Mesothelial cell of epicardium (in vitro differentiated cells): ENCODE measurements at regions not wholly inside any gene's neighbourhood (a gene's known extent, or its start where the extent isn't known, plus 50 kb on each side); places are given as distances from the start of the nearest gene placed in this dataset.

Experiments used
- DNase-seq, 2 experiments: peaks; one replicate each; pipeline ENCODE4 v3.0.0; 2021; ENCODE audit warnings: low spot score in 2 of 2; ENCODE audit not compliant: unreplicated experiment in 2 of 2
- H3K27ac Mint-ChIP-seq: 2 replicates; pipeline ENCODE4 v1.8.0; 2021; ENCODE audit warnings: mixed read lengths
- H3K27me3 Mint-ChIP-seq: 2 replicates; pipeline ENCODE4 v1.8.0; 2021; ENCODE audit warnings: low read depth, mixed read lengths
- H3K36me3 Mint-ChIP-seq: 2 replicates; pipeline ENCODE4 v1.8.0; 2021; ENCODE audit warnings: mixed read lengths
- H3K4me1 Mint-ChIP-seq: 2 replicates; pipeline ENCODE4 v1.8.0; 2021; ENCODE audit warnings: mixed read lengths
- H3K4me3 Mint-ChIP-seq: 2 replicates; pipeline ENCODE4 v1.8.0; 2021; ENCODE audit warnings: mild to moderate bottlenecking, moderate library complexity, mixed read lengths
- H3K9me3 Mint-ChIP-seq: 2 replicates; pipeline ENCODE4 v1.8.0; 2021; ENCODE audit warnings: mixed read lengths
- TF ChIP-seq, protein P1 (sequence below): fragments of 200-600 bp; sonication (generic); IDR thresholded peaks from one replicate; pipeline ENCODE4 v1.5.0; 2021; ENCODE audit warnings: antibody characterized with exemption; ENCODE audit not compliant: unreplicated experiment

DNA sequence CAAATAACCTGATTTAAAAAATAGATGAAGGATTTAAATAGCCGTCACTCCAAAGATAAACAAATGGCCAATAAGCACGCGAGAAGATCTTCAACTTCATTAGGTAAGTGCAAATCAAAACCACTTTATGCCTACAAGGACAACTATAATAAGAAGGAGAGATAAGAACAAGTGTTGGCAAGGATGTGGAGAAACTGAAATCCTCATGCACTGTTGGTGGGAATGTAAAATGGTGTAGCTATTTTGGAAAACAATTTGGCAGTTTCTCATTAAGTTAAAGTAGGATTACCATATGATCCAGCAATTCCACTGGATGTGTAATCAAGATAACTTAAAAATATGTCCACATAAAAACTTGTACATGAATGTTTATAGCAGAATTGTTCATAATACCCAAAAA, 64.1 kb downstream of the CXCL12 start:
- Mint-ChIP-seq H3K27ac (no peak overlapping the region), H3K36me3 (no peaks in the 10 kb centered on the region), H3K4me1 (peaks cover 2% of the 10 kb centered on the region), H3K9me3 (no peaks in the 10 kb centered on the region), H3K27me3 (peaks cover 36% of the 10 kb centered on the region), H3K4me3 (no peak overlapping the region)
- TF ChIP-seq, protein P1, sequence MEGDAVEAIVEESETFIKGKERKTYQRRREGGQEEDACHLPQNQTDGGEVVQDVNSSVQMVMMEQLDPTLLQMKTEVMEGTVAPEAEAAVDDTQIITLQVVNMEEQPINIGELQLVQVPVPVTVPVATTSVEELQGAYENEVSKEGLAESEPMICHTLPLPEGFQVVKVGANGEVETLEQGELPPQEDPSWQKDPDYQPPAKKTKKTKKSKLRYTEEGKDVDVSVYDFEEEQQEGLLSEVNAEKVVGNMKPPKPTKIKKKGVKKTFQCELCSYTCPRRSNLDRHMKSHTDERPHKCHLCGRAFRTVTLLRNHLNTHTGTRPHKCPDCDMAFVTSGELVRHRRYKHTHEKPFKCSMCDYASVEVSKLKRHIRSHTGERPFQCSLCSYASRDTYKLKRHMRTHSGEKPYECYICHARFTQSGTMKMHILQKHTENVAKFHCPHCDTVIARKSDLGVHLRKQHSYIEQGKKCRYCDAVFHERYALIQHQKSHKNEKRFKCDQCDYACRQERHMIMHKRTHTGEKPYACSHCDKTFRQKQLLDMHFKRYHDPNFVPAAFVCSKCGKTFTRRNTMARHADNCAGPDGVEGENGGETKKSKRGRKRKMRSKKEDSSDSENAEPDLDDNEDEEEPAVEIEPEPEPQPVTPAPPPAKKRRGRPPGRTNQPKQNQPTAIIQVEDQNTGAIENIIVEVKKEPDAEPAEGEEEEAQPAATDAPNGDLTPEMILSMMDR: no peak
- DNase-seq: no peak

DNA sequence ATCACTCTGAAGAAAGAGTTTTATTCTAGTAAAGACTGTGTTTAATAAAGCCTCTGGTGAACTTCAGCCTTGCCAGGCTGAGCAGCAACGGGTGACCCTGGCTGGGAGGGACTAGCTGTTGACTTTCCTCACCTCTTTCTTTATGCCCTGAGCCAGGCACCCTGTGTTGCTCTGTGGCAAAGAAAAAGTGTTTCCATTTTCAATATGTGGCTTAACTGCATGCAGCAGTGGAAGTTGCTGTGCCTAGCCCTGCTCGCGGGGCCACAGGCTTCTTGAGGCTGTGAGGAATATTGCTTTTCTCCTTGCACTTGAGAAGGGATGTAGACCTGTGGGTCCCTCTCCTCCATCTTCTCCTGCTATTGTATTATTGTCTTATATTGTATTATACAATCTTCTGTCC, 67.0 kb downstream of the CXCL12 start:
- no peak for DNase-seq
- H3K27me3 Mint-ChIP-seq: peaks cover 25% of the 10 kb centered on the region
- H3K27ac Mint-ChIP-seq: no peak overlapping the region
- no peaks in the 10 kb centered on the region for H3K9me3 Mint-ChIP-seq
- peaks cover 8% of the 10 kb centered on the region for H3K4me1 Mint-ChIP-seq
- TF ChIP-seq, protein P1: no peak
- H3K36me3 Mint-ChIP-seq: no peaks in the 10 kb centered on the region
- no peak overlapping the region for H3K4me3 Mint-ChIP-seq

DNA sequence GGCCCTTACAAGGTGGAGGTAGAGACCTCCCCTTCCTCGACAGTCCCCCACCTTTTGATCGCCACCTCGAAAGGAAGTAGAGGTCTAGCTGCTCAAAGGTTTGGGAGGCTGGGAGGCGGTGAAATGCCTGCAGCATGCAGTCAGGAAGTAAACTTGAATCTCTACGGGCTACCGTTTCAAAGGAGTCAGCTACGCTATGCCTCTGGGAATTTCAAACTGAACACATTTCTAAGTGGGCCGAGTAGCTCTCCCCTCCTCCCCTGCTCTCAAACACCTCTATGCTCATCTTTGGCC, 68.0 kb downstream of the CXCL12 start:
- Mint-ChIP-seq H3K4me3 (no peak overlapping the region), H3K36me3 (no peaks in the 10 kb centered on the region), H3K4me1 (peaks cover 8% of the 10 kb centered on the region), H3K9me3 (no peaks in the 10 kb centered on the region), H3K27ac (no peak overlapping the region), H3K27me3 (peaks cover 23% of the 10 kb centered on the region)
- no peak for DNase-seq
- TF ChIP-seq, protein P1: no peak

DNA sequence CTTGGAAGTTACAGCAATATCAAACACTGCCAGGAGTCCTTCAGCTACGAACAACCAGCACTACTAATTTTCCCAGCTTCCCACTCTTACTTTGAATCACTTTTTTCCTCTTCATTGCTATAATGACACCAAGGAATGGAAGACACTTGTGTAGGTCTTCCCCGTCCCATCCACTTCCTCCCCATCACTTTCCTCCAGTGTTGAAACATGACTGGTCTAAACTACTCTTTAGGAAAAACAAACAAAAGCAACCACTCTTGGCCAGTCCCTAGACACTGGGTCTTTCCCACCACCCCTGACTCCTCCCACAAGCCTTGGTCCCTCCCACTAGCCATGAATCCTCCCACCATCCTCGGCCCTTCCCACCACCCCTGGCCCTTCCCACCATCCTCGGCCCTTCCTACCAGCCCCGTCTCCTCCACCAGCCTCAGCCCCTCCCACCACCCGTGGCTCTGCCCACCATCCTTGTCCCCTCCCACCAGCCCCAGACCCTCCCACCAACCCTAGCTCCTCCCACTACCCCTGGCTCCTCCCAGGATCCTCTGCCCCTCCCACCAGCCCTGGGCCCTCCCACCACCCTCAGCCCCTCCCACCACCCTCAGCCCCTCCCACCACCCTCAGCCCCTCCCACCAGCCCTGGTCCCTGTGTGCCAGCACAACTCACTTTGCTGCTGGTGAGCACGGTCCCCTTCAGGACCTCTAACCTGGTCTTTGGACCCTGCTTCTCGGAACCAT, 68.5 kb downstream of the CXCL12 start:
- H3K27ac Mint-ChIP-seq: no peak overlapping the region

DNA sequence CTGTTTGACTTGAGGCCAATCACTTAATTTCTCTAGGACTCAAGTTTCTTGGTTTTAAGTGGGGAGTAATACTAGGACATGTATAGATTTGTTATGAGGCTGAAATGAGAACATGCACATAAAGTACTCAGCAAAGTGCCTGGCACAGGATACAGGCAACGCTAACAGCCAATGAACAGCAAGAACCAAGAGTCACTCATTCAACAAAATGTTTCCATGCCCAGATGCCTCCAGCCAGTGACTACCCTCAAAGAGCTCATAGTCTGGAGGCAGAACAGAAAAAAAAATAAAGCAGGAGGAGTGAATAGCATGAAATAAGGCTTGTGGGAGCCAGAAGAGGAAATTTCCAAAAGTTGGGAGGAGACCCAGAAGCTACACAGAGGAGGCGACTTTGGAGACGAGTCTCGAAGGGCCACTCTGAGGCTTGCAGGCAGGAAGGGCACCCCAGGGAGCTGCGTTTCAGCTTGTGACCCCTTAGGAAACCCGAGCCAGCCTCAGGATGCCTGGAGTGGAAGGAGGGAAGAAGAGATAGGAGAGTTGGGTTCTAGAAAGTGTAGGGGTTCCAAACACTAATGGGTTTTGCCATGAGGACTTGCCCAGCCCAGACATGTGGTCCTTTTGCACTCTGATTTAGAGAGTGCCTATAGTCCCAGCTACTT, 70.0 kb downstream of the CXCL12 start:
- DNase-seq: no peak
- Mint-ChIP-seq H3K4me3 (no peak overlapping the region), H3K9me3 (no peaks in the 10 kb centered on the region), H3K4me1 (peaks cover 15% of the 10 kb centered on the region), H3K27ac (no peak overlapping the region), H3K36me3 (no peaks in the 10 kb centered on the region), H3K27me3 (peaks cover 23% of the 10 kb centered on the region)
- TF ChIP-seq, protein P1: no peak

More for the DNA sequence above, 68.5 kb downstream of the CXCL12 start:
- DNase-seq: no peak
- peaks cover 11% of the 10 kb centered on the region for H3K4me1 Mint-ChIP-seq
- no peaks in the 10 kb centered on the region for H3K36me3 Mint-ChIP-seq
- peaks cover 26% of the 10 kb centered on the region for H3K27me3 Mint-ChIP-seq
- TF ChIP-seq, protein P1: no peak
- no peaks in the 10 kb centered on the region for H3K9me3 Mint-ChIP-seq
- H3K4me3 Mint-ChIP-seq: no peak overlapping the region
